Adrenal gland (tissue), 5 donors: ENCODE measurements at regions not wholly inside any gene's neighbourhood (a gene's known extent, or its start where the extent isn't known, plus 50 kb on each side); places are given as distances from the start of the nearest gene placed in this dataset.

ENCODE experiments used
- POLR2A ChIP-seq, 2 donors: fragments of 450-650 bp; IDR thresholded peaks; one replicate each; pipeline ENCODE4 v1.6.1; 2017; ENCODE audit warnings: antibody characterized with exemption in 2 of 2, mild to moderate bottlenecking in 2 of 2, moderate library complexity in 1 of 2
- TF ChIP-seq, protein P1 (sequence below), 6 experiments: fragments of 450-650 bp in 4 of 6; fragments of 200-600 bp in 2 of 6; sonication (generic) in 1 of 6; IDR thresholded peaks; 1 replicate in 5 of 6; 2 replicates in 1 of 6; pipeline versions ENCODE4 v1.5.1 to v1.8.0; 2016 to 2021; ENCODE audit warnings: antibody characterized with exemption in 6 of 6, mild to moderate bottlenecking in 2 of 6, moderate library complexity in 1 of 6
- donor health status: DM: no; HTN: no; CAD: no.

DNA sequence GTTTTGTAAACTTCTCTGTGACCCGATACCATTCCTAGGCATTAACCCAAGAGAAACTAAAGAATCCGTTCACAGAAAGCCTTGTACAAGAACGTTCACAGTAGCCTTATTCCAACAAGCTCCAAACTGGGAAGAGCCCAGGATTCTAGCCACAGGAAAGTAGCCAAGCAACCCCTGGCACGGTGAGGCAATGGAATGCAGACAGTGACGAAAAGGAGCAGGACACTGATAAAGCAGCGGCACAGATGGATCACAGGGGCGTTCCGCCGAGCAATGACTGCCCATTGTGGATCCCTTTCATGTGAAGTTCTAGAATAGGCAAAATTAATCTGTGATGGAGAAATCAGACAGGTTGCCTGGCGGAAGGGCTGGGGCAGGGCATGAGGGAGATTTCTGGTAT, 198.7 kb upstream of the CHRNA7 start:
- TF ChIP-seq, protein P1, sequence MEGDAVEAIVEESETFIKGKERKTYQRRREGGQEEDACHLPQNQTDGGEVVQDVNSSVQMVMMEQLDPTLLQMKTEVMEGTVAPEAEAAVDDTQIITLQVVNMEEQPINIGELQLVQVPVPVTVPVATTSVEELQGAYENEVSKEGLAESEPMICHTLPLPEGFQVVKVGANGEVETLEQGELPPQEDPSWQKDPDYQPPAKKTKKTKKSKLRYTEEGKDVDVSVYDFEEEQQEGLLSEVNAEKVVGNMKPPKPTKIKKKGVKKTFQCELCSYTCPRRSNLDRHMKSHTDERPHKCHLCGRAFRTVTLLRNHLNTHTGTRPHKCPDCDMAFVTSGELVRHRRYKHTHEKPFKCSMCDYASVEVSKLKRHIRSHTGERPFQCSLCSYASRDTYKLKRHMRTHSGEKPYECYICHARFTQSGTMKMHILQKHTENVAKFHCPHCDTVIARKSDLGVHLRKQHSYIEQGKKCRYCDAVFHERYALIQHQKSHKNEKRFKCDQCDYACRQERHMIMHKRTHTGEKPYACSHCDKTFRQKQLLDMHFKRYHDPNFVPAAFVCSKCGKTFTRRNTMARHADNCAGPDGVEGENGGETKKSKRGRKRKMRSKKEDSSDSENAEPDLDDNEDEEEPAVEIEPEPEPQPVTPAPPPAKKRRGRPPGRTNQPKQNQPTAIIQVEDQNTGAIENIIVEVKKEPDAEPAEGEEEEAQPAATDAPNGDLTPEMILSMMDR (IDR thresholded peaks at IDR 0.05) = no peak
- no peak for TF ChIP-seq POLR2A (IDR thresholded peaks at IDR 0.05)
